GM19397 (cell line): ENCODE measurements at regions not wholly inside any gene's neighbourhood (a gene's known extent, or its start where the extent isn't known, plus 50 kb on each side); places are given as distances from the start of the nearest gene placed in this dataset.

ENCODE experiments used
- ATAC-seq: cut with Tn5 transposase; IDR thresholded peaks from one replicate; pipeline ENCODE4 v1.9.1; 2021; ENCODE audit warnings: mild to moderate bottlenecking, moderate library complexity; ENCODE audit not compliant: unreplicated experiment

- no peak for ATAC-seq
These were observed 231.2 kb upstream of the TPRG1 start for GRCh38 chr3:188940573-188940932.

DNA sequence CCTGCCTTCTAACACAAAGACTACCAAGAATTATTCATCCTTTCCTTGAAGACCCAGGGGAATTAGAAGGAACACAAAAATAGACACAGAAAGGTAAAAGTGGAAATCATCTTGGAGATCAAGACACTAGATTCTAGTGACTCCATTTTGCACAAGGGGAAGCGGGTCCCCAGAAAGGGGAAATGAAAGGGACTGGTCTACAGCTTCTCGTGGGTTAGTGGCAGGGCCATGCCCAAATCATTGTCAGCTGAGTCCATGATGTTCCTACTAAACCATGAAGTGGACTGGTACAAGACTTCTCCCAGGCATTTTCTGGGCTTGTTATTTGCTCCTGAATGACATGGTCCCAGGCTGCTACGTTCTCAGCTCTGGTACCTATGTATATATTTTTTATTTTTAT, 230.7 kb upstream of the TPRG1 start:
- ATAC-seq: no peak

GRCh38 chr3:188942191-188942590, 229.6 kb upstream of the TPRG1 start:
- ATAC-seq: no peak

GRCh38 chr3:188943591-188943990, 228.2 kb upstream of the TPRG1 start:
- ATAC-seq: no peak

- ATAC-seq: no peak
These were observed 227.7 kb upstream of the TPRG1 start for GRCh38 chr3:188944108-188944507.

DNA sequence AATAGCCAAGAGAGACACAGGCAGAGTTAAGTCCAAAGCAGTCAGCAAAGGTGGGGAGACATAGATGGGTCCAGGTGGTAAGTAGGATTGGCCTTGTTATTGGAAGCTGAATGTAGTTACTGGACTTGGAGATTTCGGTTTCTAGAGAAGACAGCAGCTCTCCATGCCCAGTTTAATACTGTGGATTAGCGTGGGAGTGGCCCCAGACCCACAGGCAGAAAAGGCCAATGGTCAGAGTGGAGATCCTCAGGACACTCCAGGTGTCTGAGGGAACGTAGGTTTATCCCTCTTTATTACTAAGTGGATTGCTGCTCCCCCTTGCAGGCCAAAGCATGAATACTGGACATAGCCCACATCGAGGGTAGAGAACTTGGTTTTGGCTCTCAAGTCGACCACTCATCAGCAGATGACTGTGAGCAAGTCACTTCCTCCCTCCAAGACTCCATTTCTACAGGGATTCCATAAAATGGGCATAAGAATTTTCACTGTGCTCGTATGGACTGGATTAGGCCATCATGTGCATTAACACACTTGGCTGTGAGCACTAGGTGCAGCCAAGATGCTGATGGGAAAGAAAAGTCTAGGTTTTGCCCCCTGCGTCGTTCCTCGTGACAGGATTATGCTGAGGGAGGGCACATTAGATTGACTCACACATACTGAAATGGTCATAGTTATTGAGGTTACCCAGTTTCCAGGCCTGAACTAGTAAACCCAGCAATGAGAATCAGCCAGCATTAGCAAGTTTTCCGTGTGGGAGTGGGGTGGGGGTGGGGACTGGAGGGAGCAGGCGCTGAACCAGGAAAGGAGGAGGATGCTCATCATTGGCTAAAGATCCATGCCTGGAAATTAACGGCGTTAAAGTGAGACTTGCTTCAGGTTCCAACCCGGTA, 225.2 kb upstream of the TPRG1 start:
- ATAC-seq: no peak

DNA sequence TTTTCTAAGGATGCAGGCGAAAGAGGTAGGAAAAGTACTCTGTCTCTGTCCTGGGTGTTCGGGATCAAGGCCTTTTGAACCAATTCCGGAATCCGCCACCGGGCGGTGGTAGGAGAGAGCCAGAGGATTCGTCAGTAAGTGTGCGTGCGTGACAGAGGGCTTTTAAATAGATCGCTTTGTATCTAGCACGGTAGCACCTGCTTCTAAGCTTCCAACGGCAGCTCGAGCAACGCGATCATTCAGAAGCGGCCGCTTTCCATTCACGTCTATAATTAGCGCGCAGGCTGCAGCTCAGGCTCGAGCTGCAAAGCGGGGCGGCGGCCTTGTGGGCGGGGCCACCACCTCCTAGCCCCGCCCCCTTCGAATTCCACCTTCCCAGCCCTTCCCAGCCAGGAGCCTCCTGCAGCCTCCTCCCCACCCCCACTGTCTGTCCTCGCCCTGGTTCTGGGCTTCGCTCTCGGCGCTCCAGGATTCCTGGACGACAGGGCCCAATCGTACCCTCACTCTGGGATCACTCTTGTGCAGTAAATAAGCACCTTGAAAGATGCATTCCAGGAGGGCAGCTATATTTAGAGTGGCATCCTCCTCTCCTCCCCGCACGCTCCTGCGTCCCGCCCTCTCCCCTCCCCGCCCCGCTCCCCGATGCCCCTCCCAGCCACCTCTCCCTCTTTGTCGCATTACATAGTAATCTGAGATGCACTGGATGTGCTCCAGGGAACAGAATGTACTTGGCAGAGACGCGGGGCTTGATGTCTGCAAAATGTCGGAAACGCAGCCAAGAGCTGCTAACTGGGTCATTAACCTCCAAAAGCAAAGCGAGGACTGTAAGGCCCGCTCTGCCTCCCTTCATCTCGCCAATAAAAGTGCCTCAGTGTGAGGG, 224.1 kb upstream of the TPRG1 start:
- ATAC-seq: no peak

DNA sequence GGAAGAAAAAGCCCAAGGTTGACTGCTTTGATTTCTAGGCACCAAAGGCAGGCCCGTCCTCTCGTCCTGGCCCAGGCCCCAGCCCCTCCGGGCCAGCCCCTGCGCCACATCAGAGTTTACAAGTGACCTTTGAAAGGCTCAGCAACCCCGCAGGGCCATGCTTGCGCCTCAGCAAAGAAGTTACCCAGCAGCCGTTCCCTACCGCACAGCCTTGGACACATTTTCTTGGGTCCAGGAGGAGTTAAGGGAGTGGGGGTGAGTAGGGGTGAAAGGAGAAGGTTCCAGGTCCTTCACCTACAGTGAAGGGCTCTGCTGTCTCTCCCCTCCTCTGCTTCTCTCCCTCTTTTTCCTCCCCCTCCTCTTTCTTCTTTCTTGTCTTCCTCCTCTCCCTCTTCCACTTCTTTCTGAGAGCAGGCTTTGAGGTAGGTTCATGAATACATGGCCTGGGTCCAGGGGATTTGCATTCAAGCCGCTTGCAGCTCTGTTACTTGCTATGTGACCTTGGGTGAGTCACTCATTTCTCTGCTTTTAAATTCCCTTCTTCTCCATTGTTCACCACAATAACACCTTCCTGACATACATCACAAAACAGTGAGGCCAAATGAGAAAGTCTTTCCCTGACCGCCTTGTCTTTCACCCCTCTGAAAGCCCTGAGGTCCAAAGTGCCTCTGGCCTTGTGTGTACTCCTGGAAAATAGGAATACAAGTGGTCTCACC, 223.3 kb upstream of the TPRG1 start:
- ATAC-seq: no peak

DNA sequence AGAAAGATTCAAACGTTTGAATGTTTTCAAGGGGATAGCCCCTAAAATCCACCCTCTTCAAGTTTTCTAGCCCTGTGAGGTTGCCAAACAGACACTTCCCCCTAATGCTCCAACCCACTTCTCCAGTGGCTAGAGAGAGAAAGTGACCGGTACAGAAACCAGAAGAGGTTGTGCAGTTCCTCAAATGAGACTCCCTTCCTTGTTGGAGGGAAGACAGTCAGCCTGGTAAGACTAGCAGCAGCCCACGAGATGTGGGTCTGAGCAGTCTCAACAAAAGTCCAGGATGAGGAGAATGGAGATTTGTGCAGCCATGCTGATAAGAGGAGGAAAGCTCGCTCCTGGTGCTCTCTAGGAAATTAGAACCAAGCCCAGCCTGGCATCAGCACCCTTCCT, 222.8 kb upstream of the TPRG1 start:
- ATAC-seq: no peak

GRCh38 chr3:188949456-188949855, 222.3 kb upstream of the TPRG1 start:
- no peak for ATAC-seq

DNA sequence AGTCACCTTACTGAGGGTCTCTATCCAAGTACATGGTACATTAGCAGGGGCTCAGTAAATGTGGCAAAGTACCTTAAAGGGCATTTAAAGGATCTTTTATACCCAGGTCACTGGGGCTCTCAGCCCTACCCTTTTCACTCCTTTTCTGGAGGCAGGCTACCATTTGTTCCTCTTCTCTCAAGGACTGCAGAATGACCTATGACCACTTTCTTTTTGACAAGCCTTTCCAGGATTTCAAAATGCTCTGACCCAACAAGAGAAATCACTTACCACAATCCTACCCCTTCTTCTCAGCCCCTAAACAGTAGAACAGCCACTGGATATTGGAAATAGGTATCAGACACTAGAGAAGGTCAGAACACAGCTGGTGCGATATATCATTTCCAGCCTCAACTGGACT, 221.8 kb upstream of the TPRG1 start:
- ATAC-seq: no peak

- ATAC-seq: no peak
These were observed 220.8 kb upstream of the TPRG1 start for GRCh38 chr3:188950832-188951489.

DNA sequence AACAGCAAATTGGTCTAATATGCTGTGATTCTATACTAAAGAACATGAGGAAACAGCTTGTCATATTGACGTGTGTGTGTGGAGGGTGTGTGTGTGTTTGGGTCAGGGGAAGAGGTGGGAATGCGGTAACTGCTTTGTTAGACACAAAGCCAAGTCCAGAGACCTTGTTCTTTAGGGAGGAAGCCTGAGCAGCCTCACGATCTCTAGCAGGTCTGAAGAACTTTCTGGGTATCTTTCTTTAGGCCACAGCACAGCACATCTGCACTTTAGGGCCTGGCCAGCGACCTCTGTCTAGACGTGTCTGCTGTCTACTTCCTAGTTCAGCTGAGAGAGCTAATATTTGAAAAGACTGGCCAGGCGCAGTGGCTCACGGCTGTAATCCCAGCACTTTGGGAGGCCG, 220.0 kb upstream of the TPRG1 start:
- no peak for ATAC-seq

DNA sequence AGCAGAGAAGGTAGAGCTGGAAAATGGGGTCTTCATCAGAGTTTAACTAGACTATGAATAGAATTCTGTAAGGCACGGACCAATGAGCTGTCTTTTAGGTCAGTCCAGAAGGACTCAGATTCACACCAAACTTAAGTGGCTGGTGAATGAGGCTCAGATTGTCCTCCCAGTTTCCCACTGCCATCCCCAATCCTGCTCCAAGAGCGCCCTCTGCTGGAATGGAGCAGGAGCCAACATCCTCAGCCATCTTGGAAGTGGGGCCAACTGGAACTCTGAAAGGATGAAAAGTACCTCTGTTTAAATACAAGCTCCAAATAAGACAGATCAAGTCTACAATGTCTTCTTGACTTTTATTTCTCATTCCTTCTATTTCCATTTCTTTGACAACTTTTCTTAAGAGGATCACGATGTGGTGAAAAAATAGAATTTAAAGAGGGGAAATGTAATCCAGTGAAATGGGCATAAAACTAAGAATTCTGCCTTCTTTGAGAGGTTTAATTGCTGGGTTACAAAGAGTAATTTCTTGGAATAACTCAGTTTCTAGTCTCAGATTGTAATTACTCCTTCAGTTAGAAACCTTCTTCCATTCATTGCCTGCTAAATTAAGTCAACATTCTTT, 217.1 kb upstream of the TPRG1 start:
- ATAC-seq: no peak

DNA sequence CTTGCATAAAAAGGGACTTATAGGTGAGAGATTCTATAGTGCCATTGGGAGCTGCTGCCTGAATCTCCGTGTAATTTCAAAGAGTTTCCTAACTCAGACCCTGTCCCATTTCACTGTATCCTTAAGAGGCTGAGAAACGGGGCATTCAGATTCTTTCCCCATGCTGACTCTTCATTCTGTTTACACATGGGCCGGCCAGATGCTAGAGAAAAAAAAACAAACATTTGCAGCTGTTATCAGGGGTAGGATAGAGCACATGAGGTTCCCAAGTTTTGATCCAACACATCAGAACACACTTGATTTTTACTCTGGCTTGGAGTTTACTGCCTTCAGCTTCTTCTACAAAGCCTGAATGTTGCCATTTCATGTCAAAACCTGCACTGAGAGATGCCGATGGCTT, 215.9 kb upstream of the TPRG1 start:
- no peak for ATAC-seq

GRCh38 chr3:188956839-188957489, 214.8 kb upstream of the TPRG1 start:
- ATAC-seq: no peak

- ATAC-seq: no peak
These were observed 212.8 kb upstream of the TPRG1 start for GRCh38 chr3:188959013-188959412.

DNA sequence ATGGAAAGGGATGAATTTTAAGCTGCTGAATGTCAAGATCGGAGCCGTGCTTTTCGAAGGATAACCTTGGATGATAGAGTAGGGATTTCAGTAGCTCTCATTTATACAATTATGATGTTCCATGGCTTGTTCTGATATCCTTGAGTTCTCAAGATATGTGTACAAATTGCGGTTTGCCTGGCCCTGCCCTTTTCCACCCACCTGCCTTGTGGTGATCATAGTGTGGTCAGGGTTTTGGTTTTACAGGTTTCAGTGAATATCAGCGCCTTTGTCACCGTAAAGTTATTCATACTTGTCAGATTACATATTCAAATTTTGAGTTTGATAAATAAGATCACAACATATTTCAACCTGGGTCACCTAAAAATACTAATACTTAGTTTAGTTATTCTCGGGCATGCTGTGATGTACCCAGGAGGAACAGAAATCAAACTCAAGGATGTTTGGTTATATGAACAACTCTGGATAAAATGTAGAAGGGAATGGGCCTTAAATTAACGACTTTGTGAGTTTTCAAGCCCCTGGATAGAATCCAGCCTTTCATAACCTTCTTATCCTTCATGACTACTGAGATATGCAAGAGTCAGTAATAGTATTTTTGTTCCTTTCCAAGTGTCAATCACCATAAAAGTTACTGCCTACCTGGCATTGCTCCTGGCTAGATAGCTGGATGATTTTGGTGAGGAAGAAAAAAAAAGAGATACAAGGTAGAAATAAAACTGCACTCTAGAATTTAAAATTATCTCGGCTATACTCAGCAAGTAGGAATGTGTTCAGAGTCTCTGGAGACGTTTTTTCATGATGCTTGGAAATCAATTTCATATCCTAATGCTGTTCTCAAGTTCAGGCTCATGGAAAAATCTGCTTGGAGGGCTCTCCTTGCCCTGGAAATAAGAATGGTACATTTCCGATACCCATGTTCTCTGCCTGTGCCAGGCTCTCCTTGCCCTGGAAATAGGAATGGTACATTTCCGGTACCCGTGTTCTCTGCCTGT, 209.2 kb upstream of the TPRG1 start:
- no peak for ATAC-seq

- no peak for ATAC-seq
These were observed 206.8 kb upstream of the TPRG1 start for GRCh38 chr3:188964957-188965356.
